GM18517 (cell line): ENCODE measurements at regions not wholly inside any gene's neighbourhood (a gene's known extent, or its start where the extent isn't known, plus 50 kb on each side); places are given as distances from the start of the nearest gene placed in this dataset.

Source experiments
- ATAC-seq: cut with Tn5 transposase; IDR thresholded peaks from one replicate; pipeline ENCODE4 v1.9.1; 2021; ENCODE audit warnings: mild to moderate bottlenecking, moderate library complexity; ENCODE audit not compliant: unreplicated experiment

- no peak for ATAC-seq
Observed at GRCh38 chr5:124664287-124664686, 82.2 kb downstream of the ZNF608 start.

GRCh38 chr5:124663101-124663506 is 83.3 kb downstream of the ZNF608 start:
- no peak for ATAC-seq

- no peak for ATAC-seq
Observed at GRCh38 chr5:124662181-124662781, 84.2 kb downstream of the ZNF608 start.

GRCh38 chr5:124661317-124662141 is 84.9 kb downstream of the ZNF608 start:
- ATAC-seq, result peak; percentile 59

GRCh38 chr5:124660229-124661093 is 86.0 kb downstream of the ZNF608 start:
- no peak for ATAC-seq

- no peak for ATAC-seq
Observed at GRCh38 chr5:124659798-124660197, 86.6 kb downstream of the ZNF608 start.

- ATAC-seq, result no peak
Observed at GRCh38 chr5:124658867-124659557, 87.4 kb downstream of the ZNF608 start.

- ATAC-seq, result no peak
Observed at GRCh38 chr5:124655921-124656511, 90.4 kb downstream of the ZNF608 start.

GRCh38 chr5:124655251-124655917 is 91.1 kb downstream of the ZNF608 start:
- ATAC-seq, result no peak

- no peak for ATAC-seq
Observed at GRCh38 chr5:124654418-124654817, 92.0 kb downstream of the ZNF608 start.

- ATAC-seq, result no peak
Observed at GRCh38 chr5:124653666-124654065, 92.8 kb downstream of the ZNF608 start.

GRCh38 chr5:124652892-124653441 is 93.5 kb downstream of the ZNF608 start:
- no peak for ATAC-seq

- ATAC-seq, result no peak
Observed at GRCh38 chr5:124652514-124652819, 94.0 kb downstream of the ZNF608 start.

- ATAC-seq, result peak; percentile 18
Observed at GRCh38 chr5:124651663-124652513, 94.6 kb downstream of the ZNF608 start.

- ATAC-seq, result no peak
Observed at GRCh38 chr5:124650951-124651662, 95.3 kb downstream of the ZNF608 start.

- peak; percentile 72 for ATAC-seq
Observed at GRCh38 chr5:124650147-124650561, 96.3 kb downstream of the ZNF608 start.

- peak; percentile 79 for ATAC-seq
Observed at GRCh38 chr5:124649491-124650146, 96.8 kb downstream of the ZNF608 start.
